PC-9 (cell line): ENCODE measurements at regions not wholly inside any gene's neighbourhood (a gene's known extent, or its start where the extent isn't known, plus 50 kb on each side); places are given as distances from the start of the nearest gene placed in this dataset.

Experiments used
- CTCF ChIP-seq: fragments of 200-600 bp; sonication (generic); conservative IDR thresholded peaks from 2 replicates; pipeline ENCODE4 v1.6.1; 2017; ENCODE audit warnings: mixed run types, antibody characterized with exemption, mild to moderate bottlenecking, moderate library complexity
- EZH2 ChIP-seq: fragments of 200-600 bp; sonication (generic); IDR thresholded peaks from 2 replicates; pipeline ENCODE4 v1.8.0; 2017; ENCODE audit warnings: antibody characterized with exemption, low read depth

GRCh38 chr16:87065446-87066132 is 251.6 kb downstream of the C16orf95 start:
- TF ChIP-seq CTCF: no peak
- TF ChIP-seq EZH2: 0 out of 2 replicates have a peak, but pooled peaks have one; percentile 5
